Stimulated activated CD4-positive, alpha-beta T cell treated with anti-CD3 and anti-CD28 coated beads, Interleukin-15, amount 100 ng/mL, for 24 hours (primary cell): ENCODE measurements at regions not wholly inside any gene's neighbourhood (a gene's known extent, or its start where the extent isn't known, plus 50 kb on each side); places are given as distances from the start of the nearest gene placed in this dataset.

Source experiments
- DNase-seq: peaks from one replicate; pipeline ENCODE4 v3.0.0-alpha.2; 2020

- DNase-seq = no peak
Measured at GRCh38 chr2:59027320-59027719, 786.2 kb upstream of the FANCL start.

- peak; percentile 26 for DNase-seq
Measured at GRCh38 chr2:59025157-59025757, 784.1 kb upstream of the FANCL start.

GRCh38 chr2:59021786-59022185 is 780.7 kb upstream of the FANCL start:
- DNase-seq = no peak

- no peak for DNase-seq
Measured at GRCh38 chr2:59019566-59020159, 778.5 kb upstream of the FANCL start.

GRCh38 chr2:59018737-59019136 is 777.6 kb upstream of the FANCL start:
- DNase-seq = no peak

- DNase-seq = no peak
Measured at GRCh38 chr2:59015027-59015426, 773.9 kb upstream of the FANCL start.

GRCh38 chr2:59012971-59013370 is 771.8 kb upstream of the FANCL start:
- DNase-seq = no peak

GRCh38 chr2:59012234-59012633 is 771.1 kb upstream of the FANCL start:
- DNase-seq = no peak

- DNase-seq = no peak
Measured at GRCh38 chr2:59008950-59009349, 767.8 kb upstream of the FANCL start.

GRCh38 chr2:59005836-59006615 is 764.9 kb upstream of the FANCL start:
- no peak for DNase-seq

GRCh38 chr2:59004621-59005020 is 763.5 kb upstream of the FANCL start:
- no peak for DNase-seq

- DNase-seq = no peak
Measured at GRCh38 chr2:59000796-59001195, 759.7 kb upstream of the FANCL start.

- DNase-seq = no peak
Measured at GRCh38 chr2:58992062-58992706, 751.1 kb upstream of the FANCL start.

GRCh38 chr2:58991357-58991756 is 750.2 kb upstream of the FANCL start:
- no peak for DNase-seq

GRCh38 chr2:58985541-58985940 is 744.4 kb upstream of the FANCL start:
- DNase-seq = no peak

- DNase-seq = no peak
Measured at GRCh38 chr2:58984731-58985130, 743.6 kb upstream of the FANCL start.

- DNase-seq = no peak
Measured at GRCh38 chr2:58983111-58983510, 742.0 kb upstream of the FANCL start.

- no peak for DNase-seq
Measured at GRCh38 chr2:58981237-58981636, 740.1 kb upstream of the FANCL start.

GRCh38 chr2:58976375-58977071 is 735.4 kb upstream of the FANCL start:
- DNase-seq = no peak

GRCh38 chr2:58974881-58975280 is 733.8 kb upstream of the FANCL start:
- DNase-seq = no peak

GRCh38 chr2:58974426-58974825 is 733.3 kb upstream of the FANCL start:
- no peak for DNase-seq

GRCh38 chr2:58973811-58974281 is 732.7 kb upstream of the FANCL start:
- DNase-seq = no peak

- no peak for DNase-seq
Measured at GRCh38 chr2:58972737-58973136, 731.6 kb upstream of the FANCL start.
